ENCODE measurements at regions not wholly inside any gene's neighbourhood (a gene's known extent, or its start where the extent isn't known, plus 50 kb on each side); places are given as distances from the start of the nearest gene placed in this dataset.
"Not testable (repeated sequence)": the region's sequence is repeated elsewhere in the genome, so short reads cannot be mapped to it uniquely, and the experiment has no call there.

DNA sequence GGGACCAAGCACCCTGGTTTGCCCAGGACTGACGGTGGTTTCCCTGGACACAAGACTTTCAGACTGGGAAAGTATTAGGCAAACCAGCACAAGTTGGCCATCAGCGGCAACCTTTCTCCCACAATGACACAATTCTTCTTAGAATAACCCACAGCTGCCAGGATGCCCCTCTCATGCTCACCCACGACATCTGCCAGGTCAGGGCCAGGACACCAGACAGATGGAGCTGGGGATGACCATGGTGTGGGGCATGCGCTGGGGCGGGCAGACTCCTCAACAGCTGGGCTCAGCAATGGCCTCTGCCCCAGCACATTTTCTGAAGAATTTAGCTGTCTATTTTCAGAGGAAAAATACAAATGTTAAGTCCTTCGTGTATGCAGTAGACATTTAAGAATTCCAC is 226.4 kb downstream of the FNDC1 start:
- no peak for DNase-seq

GRCh38 chr6:159392695-159393094 is 223.5 kb downstream of the FNDC1 start:
- not testable (repeated sequence) for DNase-seq

GRCh38 chr6:159390381-159390780 is 221.2 kb downstream of the FNDC1 start:
- no peak for DNase-seq

DNA sequence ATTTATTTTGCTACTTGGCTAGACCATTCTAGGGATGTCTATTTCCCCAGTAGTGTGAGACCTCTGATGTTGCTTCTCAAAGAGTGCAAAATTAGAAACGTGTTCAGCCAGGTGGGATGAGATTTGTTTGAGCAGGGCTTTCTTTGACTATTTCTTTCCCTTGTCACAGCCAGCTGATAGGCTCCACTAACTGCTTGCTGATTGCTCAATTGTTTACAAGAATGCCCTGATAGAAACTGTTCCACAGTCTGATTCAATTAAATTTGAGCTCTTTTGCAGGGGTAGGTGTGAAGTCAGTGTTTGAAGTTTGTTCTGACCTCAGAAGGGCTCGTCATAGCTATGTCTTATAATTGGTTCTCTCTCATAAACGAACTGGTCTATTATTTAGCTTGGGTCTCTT is 220.5 kb downstream of the FNDC1 start:
- no peak for DNase-seq

DNA sequence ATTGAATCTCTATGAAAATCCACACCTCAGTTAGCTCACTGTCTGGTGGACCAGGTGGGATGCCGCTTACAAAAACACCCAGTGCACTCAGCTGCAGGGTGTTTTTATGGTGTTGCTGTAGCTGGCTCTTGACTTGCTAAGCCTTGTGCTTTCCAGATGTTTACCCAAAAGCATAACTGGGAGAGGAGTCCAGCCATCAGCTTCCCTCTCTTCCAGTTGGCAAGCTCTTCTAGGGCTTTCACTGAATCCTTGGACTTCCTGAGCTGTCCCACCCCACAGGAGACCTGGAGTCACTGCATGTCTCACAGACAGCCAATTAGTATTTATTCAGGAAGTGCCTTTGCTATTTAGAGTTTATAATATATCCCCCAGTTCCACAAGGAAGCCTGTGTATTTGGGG is 210.9 kb downstream of the FNDC1 start:
- no peak for DNase-seq

GRCh38 chr6:159378411-159379328 is 209.5 kb downstream of the FNDC1 start:
- DNase-seq: no peak

- no peak for DNase-seq
Observed at GRCh38 chr6:159376516-159377158, 207.4 kb downstream of the FNDC1 start.

DNA sequence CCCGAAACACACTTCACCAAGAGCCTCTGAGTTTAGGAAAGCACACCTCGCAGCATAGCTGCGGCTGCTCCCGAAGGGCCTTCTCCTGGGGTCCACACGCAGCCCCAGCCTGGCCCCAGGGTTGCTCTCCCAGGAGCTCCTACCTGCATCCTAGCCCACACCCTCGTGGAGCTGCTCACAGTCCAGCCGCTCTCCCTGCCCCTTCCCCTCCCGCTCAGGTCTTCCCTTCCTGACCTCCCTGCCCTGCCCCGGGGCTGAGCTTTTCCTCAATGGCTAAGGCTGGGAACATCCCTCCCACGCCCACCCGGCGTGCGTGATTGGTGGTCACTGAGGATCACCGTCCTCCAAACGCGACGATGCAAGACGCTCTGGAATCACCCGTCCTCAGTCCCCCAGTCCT is 205.8 kb downstream of the FNDC1 start:
- DNase-seq: no peak

DNA sequence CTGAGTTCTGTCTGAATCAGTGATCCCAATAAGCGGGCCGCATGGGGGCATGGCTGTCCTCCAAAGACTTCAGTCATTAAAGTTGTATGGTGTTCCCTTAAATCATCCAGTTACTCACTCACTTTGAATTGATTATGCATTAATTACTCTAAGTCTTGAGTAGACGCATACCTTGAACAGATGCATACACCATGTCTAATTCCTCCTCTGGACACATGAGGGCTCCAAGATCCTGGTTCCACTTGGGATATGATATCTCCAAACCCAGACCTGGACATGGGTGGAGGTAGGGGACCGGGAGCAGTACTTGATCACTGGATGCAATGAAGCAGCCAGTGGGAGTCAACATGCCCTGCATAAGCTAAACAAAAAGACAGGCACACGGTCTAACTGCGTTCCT is 204.5 kb downstream of the FNDC1 start:
- no peak for DNase-seq

DNA sequence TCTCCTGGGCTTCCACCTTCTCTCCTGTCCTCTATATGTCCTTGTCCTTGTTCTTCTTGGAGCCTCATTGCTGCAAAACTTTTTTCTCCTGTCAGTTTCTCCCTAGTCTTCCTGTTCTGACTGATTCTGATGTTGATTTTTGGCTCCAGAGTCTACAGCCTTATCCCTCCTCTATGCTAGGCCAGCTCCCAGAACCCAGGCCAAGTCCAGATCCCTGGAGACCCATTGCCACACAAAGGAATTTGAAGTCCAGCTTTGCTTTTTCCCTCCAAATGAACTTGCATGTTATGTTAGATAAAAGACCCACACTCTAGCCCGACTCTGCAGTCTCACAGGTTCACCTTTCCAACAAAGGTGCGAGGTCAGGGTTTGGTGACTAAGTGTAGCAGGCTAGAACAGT is 203.1 kb downstream of the FNDC1 start:
- DNase-seq: no peak

GRCh38 chr6:159360306-159360705 is 191.1 kb downstream of the FNDC1 start:
- no peak for DNase-seq

GRCh38 chr6:159359581-159360297 is 190.5 kb downstream of the FNDC1 start:
- no peak for DNase-seq

DNA sequence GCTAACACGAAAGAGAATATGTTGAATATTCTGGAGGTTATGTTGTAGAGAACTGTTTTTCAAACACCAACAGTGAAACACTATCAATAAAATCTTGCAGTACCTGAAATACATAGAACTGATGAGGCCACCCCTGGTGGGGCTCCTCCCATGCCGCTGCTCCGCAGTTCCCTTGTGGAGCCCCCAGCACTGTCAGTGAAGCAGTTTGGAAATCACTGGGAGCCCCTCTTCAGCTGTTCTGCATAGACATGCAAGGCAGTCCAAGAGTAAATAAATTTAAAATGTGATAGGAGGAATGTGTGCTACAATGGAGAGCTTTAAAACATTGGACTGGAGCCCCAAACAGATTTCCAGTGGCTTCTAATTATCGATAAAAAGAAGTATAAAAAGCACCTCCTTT is 189.4 kb downstream of the FNDC1 start:
- DNase-seq: no peak

- no peak for DNase-seq
Observed at GRCh38 chr6:159357211-159357915, 188.2 kb downstream of the FNDC1 start.

DNA sequence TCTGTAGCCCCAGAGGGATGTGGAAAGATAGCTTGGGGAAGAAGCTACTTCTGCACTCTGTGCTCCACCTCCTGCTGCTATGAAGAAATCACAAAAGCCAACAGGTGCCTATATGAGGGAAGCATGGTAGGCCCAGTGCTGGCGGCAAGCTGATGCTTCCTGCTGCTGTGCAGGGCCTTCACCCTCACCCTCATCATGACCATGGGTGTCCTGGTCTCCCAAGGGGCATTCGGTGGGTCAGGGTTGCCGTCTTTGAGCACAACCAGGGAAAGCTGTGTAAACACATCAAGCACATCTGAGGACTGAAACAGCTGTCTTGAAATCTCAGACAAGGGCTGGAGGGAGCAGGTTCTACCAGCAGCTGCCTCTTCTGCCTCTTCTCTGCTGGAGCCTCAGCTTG is 184.0 kb downstream of the FNDC1 start:
- no peak for DNase-seq

- no peak for DNase-seq
Observed at GRCh38 chr6:159351707-159352106, 182.5 kb downstream of the FNDC1 start.

GRCh38 chr6:159349915-159350314 is 180.7 kb downstream of the FNDC1 start:
- DNase-seq: no peak

GRCh38 chr6:159343709-159344108 is 174.5 kb downstream of the FNDC1 start:
- DNase-seq: no peak

- DNase-seq: no peak
Observed at GRCh38 chr6:159342146-159342545, 172.9 kb downstream of the FNDC1 start.

GRCh38 chr6:159334068-159334467 is 164.9 kb downstream of the FNDC1 start:
- no peak for DNase-seq

GRCh38 chr6:159331451-159331850 is 162.3 kb downstream of the FNDC1 start:
- no peak for DNase-seq

DNA sequence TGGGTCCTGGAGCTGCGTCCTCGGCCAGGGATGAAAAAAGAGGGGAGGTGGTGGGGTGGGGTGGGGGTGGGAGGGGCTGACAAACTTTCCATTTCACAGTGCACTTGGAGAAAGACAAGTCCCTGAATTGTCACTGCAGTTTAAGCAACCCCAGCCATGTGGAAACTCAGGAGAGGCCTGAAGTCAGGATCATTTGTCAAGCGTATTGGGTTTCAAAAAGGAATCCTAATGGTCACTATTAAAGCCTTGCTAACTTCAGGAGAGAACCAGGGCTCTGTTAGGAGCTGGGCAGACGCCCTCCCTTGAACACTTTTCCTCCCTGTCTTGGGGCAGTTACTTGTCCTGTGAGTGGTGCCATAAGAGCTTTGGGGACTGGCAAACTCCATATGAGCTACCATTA is 159.9 kb downstream of the FNDC1 start:
- DNase-seq: no peak

DNA sequence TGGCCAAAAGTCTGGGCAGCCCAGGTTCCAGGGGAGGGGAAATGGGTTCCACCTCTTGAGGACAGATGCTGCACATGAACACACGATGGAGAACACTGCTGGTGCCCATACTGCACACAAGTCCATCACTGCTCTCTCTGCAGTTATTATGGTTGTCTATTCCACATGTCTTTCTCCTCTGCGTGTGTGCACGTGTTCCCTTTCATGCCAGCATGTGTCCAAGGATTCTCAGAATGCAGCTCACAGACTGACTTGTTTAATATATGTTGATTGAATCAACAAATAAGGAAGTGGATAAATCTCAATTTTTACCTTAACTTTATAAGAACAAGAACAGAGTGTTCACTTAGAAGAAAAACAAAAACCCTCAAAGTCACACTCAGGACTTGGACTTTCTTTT is 158.9 kb downstream of the FNDC1 start:
- DNase-seq: no peak
